ENCODE measurements at regions not wholly inside any gene's neighbourhood (a gene's known extent, or its start where the extent isn't known, plus 50 kb on each side); places are given as distances from the start of the nearest gene placed in this dataset.

GRCh38 chr18:24976502-24976901 lies 375.5 kb downstream of the ZNF521 start:
- Histone ChIP-seq H3K4me3 (no peak overlapping the region), H3K27ac (no peak overlapping the region), H3K4me1 (no peaks in the 10 kb centered on the region), H3K27me3 (no peaks in the 10 kb centered on the region), H3K36me3 (no peaks in the 10 kb centered on the region), H3K9me3 (no peaks in the 10 kb centered on the region)
- 20 to 33% methylated on average over 4 of the region's 4 CpGs for WGBS, 2 donors
- no peak for TF ChIP-seq EP300 (IDR thresholded peaks at IDR 0.05)
- TF ChIP-seq, protein P1, sequence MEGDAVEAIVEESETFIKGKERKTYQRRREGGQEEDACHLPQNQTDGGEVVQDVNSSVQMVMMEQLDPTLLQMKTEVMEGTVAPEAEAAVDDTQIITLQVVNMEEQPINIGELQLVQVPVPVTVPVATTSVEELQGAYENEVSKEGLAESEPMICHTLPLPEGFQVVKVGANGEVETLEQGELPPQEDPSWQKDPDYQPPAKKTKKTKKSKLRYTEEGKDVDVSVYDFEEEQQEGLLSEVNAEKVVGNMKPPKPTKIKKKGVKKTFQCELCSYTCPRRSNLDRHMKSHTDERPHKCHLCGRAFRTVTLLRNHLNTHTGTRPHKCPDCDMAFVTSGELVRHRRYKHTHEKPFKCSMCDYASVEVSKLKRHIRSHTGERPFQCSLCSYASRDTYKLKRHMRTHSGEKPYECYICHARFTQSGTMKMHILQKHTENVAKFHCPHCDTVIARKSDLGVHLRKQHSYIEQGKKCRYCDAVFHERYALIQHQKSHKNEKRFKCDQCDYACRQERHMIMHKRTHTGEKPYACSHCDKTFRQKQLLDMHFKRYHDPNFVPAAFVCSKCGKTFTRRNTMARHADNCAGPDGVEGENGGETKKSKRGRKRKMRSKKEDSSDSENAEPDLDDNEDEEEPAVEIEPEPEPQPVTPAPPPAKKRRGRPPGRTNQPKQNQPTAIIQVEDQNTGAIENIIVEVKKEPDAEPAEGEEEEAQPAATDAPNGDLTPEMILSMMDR (IDR thresholded peaks at IDR 0.05): no peak
- TF ChIP-seq POLR2A (IDR thresholded peaks at IDR 0.05): no peak
- TF ChIP-seq POLR2AphosphoS5 (IDR thresholded peaks at IDR 0.05): no peak
- ATAC-seq (ENCODE audit: low FRiP score in 2 of 2) (no peak), DNase-seq (no peak)

GRCh38 chr18:24979235-24979634 lies 372.7 kb downstream of the ZNF521 start:
- Histone ChIP-seq H3K4me3 (no peak overlapping the region), H3K9me3 (no peaks in the 10 kb centered on the region), H3K27ac (no peak overlapping the region), H3K36me3 (no peaks in the 10 kb centered on the region), H3K4me1 (no peaks in the 10 kb centered on the region), H3K27me3 (no peaks in the 10 kb centered on the region)
- DNase-seq (no peak), ATAC-seq (ENCODE audit: low FRiP score in 2 of 2) (no peak)
- TF ChIP-seq EP300 (IDR thresholded peaks at IDR 0.05): no peak
- 83% methylated on average over 4 of the region's 4 CpGs for WGBS, 2 donors

DNA sequence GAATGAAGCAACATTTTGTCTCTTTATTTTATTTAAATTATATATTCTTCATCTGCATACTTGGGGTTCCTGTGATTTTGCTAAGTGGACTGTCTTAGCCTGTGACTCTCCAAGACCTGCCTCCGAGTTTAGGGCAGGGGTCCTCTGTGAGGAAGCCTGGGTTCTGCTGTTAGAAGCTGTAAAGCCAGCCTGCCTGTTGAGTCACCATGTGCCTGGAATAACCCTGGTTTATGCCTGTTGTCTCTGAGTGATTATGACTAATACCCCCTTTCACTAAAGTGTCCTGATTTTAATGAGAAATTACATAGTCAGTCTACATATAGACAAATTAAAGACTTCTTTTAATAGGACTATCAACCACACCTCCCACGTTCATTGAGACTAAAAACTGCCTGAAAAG lies 369.1 kb downstream of the ZNF521 start:
- Histone ChIP-seq H3K27ac (no peak overlapping the region), H3K27me3 (no peaks in the 10 kb centered on the region), H3K4me1 (peaks cover 0 to 5% (median under 1%) of the 10 kb centered on the region in 4 donors), H3K36me3 (no peaks in the 10 kb centered on the region), H3K9me3 (no peaks in the 10 kb centered on the region), H3K4me3 (no peak overlapping the region)
- no peak for ATAC-seq (ENCODE audit: low FRiP score in 2 of 2)
- WGBS, 2 donors: 78 to 91% methylated on average over 2 of the region's 2 CpGs
- TF ChIP-seq POLR2AphosphoS5 (IDR thresholded peaks at IDR 0.05): no peak
- no peak for TF ChIP-seq EP300 (IDR thresholded peaks at IDR 0.05)
- no peak for TF ChIP-seq POLR2A (IDR thresholded peaks at IDR 0.05)
- TF ChIP-seq, protein P1 (IDR thresholded peaks at IDR 0.05): no peak
- DNase-seq: no peak

DNA sequence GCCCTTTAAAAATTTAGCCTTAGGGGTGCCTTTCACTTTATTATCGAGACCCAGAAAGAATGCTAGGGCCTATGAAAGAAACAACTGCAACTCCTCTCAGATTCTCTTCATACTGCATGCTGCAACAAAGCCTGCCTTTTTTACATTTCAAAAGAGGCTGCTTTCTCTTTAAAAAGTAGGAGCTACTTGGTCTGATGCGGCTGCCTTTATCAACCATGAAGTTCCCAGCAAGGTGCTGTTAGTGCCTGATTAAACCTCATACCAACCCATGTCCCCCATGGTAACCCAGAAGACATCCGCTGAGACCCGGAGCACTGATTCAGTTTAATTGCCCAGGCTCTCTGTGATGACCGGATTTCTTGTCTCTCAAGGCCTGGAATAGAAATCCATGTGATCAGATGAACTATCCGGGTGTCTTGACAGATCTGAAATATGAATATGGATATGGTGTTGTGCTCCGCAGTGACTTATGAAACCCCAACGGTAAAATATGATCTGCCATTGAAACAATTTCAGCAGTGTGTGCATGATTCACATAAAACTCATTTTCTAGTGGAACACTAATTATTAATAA lies 368.3 kb downstream of the ZNF521 start:
- peaks cover 0 to 11% (median 7%) of the 10 kb centered on the region in 4 donors for H3K4me1 ChIP-seq
- TF ChIP-seq EP300 (IDR thresholded peaks at IDR 0.05): no peak
- TF ChIP-seq, protein P1 (IDR thresholded peaks at IDR 0.05): no peak
- TF ChIP-seq POLR2A (IDR thresholded peaks at IDR 0.05): no peak
- TF ChIP-seq POLR2AphosphoS5 (IDR thresholded peaks at IDR 0.05): no peak
- no peaks in the 10 kb centered on the region for H3K27me3 ChIP-seq
- H3K9me3 ChIP-seq: no peaks in the 10 kb centered on the region
- H3K4me3 ChIP-seq: no peak overlapping the region
- H3K36me3 ChIP-seq: no peaks in the 10 kb centered on the region
- 85 to 88% methylated on average over 8 of the region's 8 CpGs for WGBS, 2 donors
- H3K27ac ChIP-seq: no peak overlapping the region
- DNase-seq: no peak
- ATAC-seq (ENCODE audit: low FRiP score in 2 of 2): no peak

- no peak for ATAC-seq (ENCODE audit: low FRiP score in 2 of 2)
- no peak for TF ChIP-seq EP300 (IDR thresholded peaks at IDR 0.05)
- no peak for TF ChIP-seq POLR2AphosphoS5 (IDR thresholded peaks at IDR 0.05)
- TF ChIP-seq POLR2A (IDR thresholded peaks at IDR 0.05): no peak
- TF ChIP-seq, protein P1 (IDR thresholded peaks at IDR 0.05): no peak
These were observed 366.4 kb downstream of the ZNF521 start for GRCh38 chr18:24985586-24985985.

More at GRCh38 chr18:24985586-24985985, 366.4 kb downstream of the ZNF521 start:
- no peaks in the 10 kb centered on the region for H3K27me3 ChIP-seq
- DNase-seq: no peak
- no peak overlapping the region for H3K27ac ChIP-seq
- H3K9me3 ChIP-seq: no peaks in the 10 kb centered on the region
- 73 to 79% methylated on average over 4 of the region's 4 CpGs for WGBS, 2 donors
- H3K4me3 ChIP-seq: no peak overlapping the region
- peaks cover 0 to 11% (median 8%) of the 10 kb centered on the region in 4 donors for H3K4me1 ChIP-seq
- H3K36me3 ChIP-seq: no peaks in the 10 kb centered on the region
